ENCODE measurements at regions not wholly inside any gene's neighbourhood (a gene's known extent, or its start where the extent isn't known, plus 50 kb on each side); places are given as distances from the start of the nearest gene placed in this dataset.

- POLR2A ChIA-PET (ENCODE audit: partially characterized antibody), result no interaction called here
- peaks cover 0 to 16% (median 5%) of the 10 kb centered on the region in 4 experiments; a peak in 6 of 7 replicates for H3K27me3 ChIP-seq (replicated peaks in 1 of 4; ENCODE audit: control insufficient read depth in 3 of 4, extremely low read depth in 1 of 4, insufficient read depth in 3 of 4, low read length in 3 of 4)
- no peak for FAIRE-seq
- no peak for TF ChIP-seq ATF2 (IDR thresholded peaks at IDR 0.05; ENCODE audit: low read length)
- no peak for TF ChIP-seq MAFK (IDR thresholded peaks at IDR 0.05; ENCODE audit: low read depth, low read length)
- TF ChIP-seq HDAC6 (IDR thresholded peaks at IDR 0.05; ENCODE audit: low read depth, low read length), result no peak
- TF ChIP-seq HDAC2 (IDR thresholded peaks at IDR 0.05; ENCODE audit: borderline replicate concordance in 1 of 2, low read depth in 2 of 2, low read length in 2 of 2), result no peak
- TF ChIP-seq JUN (IDR thresholded peaks at IDR 0.05; ENCODE audit: low read depth, low read length), result no peak
- no peak for TF ChIP-seq SAP30 (IDR thresholded peaks at IDR 0.05; ENCODE audit: insufficient read depth, insufficient replicate concordance, low read length)
- TF ChIP-seq ZNF274 (IDR thresholded peaks at IDR 0.05; ENCODE audit: borderline replicate concordance, extremely low read depth, low read length), result no peak
- TF ChIP-seq CTCF (IDR thresholded peaks at IDR 0.05; ENCODE audit: control extremely low read depth in 1 of 3, insufficient read depth in 1 of 3, low read depth in 1 of 3, low read length in 3 of 3), result no peak
- TF ChIP-seq EGR1 (IDR thresholded peaks at IDR 0.05; ENCODE audit: borderline replicate concordance, low read depth, low read length), result no peak
- no peak for TF ChIP-seq SIRT6 (IDR thresholded peaks at IDR 0.05; ENCODE audit: low read length)
These were observed 296.2 kb downstream of the MDFIC start for GRCh38 chr7:115218076-115218475.

More at GRCh38 chr7:115218076-115218475, 296.2 kb downstream of the MDFIC start:
- no peaks in the 10 kb centered on the region for H3K79me2 ChIP-seq (ENCODE audit: control insufficient read depth in 1 of 2, insufficient read depth in 2 of 2, low read length in 2 of 2)
- no peak overlapping the region for H3K56ac ChIP-seq (replicated peaks; ENCODE audit: insufficient read length, low read depth, low read length)
- no peaks in the 10 kb centered on the region for H3K9me3 ChIP-seq (ENCODE audit: insufficient read depth in 2 of 2, low read depth in 1 of 2, low read length in 1 of 2)
- no peak overlapping the region for H4K91ac ChIP-seq (replicated peaks; ENCODE audit: insufficient read length, low read length)
- no peak overlapping the region for H2BK5ac ChIP-seq (ENCODE audit: low read depth, low read length)
- no peak overlapping the region for H4K5ac ChIP-seq (ENCODE audit: insufficient read length, low read depth, low read length)
- H2BK120ac ChIP-seq (replicated peaks; ENCODE audit: low read depth, low read length), result no peak overlapping the region
- H3K23me2 ChIP-seq (ENCODE audit: low read depth, low read length), result no peaks in the 10 kb centered on the region
- H3K9ac ChIP-seq (replicated peaks in 1 of 4; ENCODE audit: extremely low read depth in 1 of 4, low read depth in 3 of 4, low read length in 3 of 4), result no peak overlapping the region
- H3K4me1 ChIP-seq (replicated peaks in 1 of 4; ENCODE audit: control insufficient read depth in 3 of 4, insufficient read depth in 4 of 4, low read length in 3 of 4), result no peaks in the 10 kb centered on the region
- no peak overlapping the region for H3K18ac ChIP-seq (ENCODE audit: extremely low read depth, low read length)
- no peak overlapping the region for H3K27ac ChIP-seq (ENCODE audit: low read depth, low read length)
- H3K79me1 ChIP-seq (ENCODE audit: low read depth, low read length), result no peaks in the 10 kb centered on the region
- no peak overlapping the region for H2AK5ac ChIP-seq (ENCODE audit: low read depth, low read length)
- no peak overlapping the region for H2BK12ac ChIP-seq (ENCODE audit: low read depth, low read length)
- no peaks in the 10 kb centered on the region for H4K20me1 ChIP-seq (replicated peaks in 1 of 2; ENCODE audit: control insufficient read depth in 1 of 2, insufficient read depth in 2 of 2, low read length in 2 of 2)
- H3K4me2 ChIP-seq (ENCODE audit: insufficient read depth in 1 of 2, low read depth in 2 of 2, low read length in 2 of 2), result no peak overlapping the region
- WGBS, 2 experiments (ENCODE audit: extremely low coverage in 1 of 2, insufficient coverage in 1 of 2, insufficient read length in 1 of 2, insufficient replicate concordance in 2 of 2, low coverage in 1 of 2, low lambda C conversion rate in 2 of 2, missing lambda C conversion rate in 1 of 2), result 87% methylated on average over 1 of the region's 1 CpG; no CpG with 5 or more reads in 1 of the 2 experiments
- no peak overlapping the region for H2BK20ac ChIP-seq (ENCODE audit: low read length)
- no peak overlapping the region for H2AFZ ChIP-seq (ENCODE audit: low read length)
- no peak overlapping the region for H4K8ac ChIP-seq (ENCODE audit: extremely low read depth, insufficient read depth, low read length)
- no peak overlapping the region for H3K4ac ChIP-seq (replicated peaks; ENCODE audit: insufficient read length, low read depth, low read length)
- no peak overlapping the region for H3K23ac ChIP-seq (ENCODE audit: insufficient read length)
- CTCF ChIA-PET (ENCODE audit: partially characterized antibody), result interaction anchor here (0.6 to 2.1 kb wide), 4 partner anchors 8 to 486 kb away, joined by 3 to 7 read pairs (median 6); no protein-coding TSS in a partner anchor
- no peak overlapping the region for H2BK15ac ChIP-seq (ENCODE audit: low read length)
- no peak overlapping the region for H3K14ac ChIP-seq (ENCODE audit: insufficient read length)
- H3K4me3 ChIP-seq (ENCODE audit: extremely low read depth in 1 of 4, insufficient read depth in 2 of 4, low read depth in 3 of 4, low read length in 4 of 4), result no peak overlapping the region
- no peaks in the 10 kb centered on the region for H3K36me3 ChIP-seq (ENCODE audit: control insufficient read depth in 2 of 4, insufficient read depth in 4 of 4, low read length in 3 of 4)
- DNase-seq (ENCODE audit: low read depth in 1 of 2, low spot score in 2 of 2), result no peak
